Embryonic facial prominence (tissue), 1 donor: ENCODE measurements at regions not wholly inside any gene's neighbourhood (a gene's known extent, or its start where the extent isn't known, plus 50 kb on each side); places are given as distances from the start of the nearest gene placed in this dataset.
"Not testable (repeated sequence)": the region's sequence is repeated elsewhere in the genome, so short reads cannot be mapped to it uniquely, and the experiment has no call there.

Experiments
- DNase-seq: peaks from one replicate; pipeline ENCODE4 v3.0.0-alpha.2; 2016; ENCODE audit errors: extremely low spot score

- DNase-seq = no peak
Observed at GRCh38 chr9:129435988-129436717, 184.7 kb downstream of the C9orf50 start.

GRCh38 chr9:129435291-129435690, 185.6 kb downstream of the C9orf50 start:
- no peak for DNase-seq

GRCh38 chr9:129434187-129434586, 186.7 kb downstream of the C9orf50 start:
- DNase-seq = no peak

GRCh38 chr9:129432297-129433154, 188.4 kb downstream of the C9orf50 start:
- no peak for DNase-seq

GRCh38 chr9:129430940-129431643, 189.8 kb downstream of the C9orf50 start:
- no peak for DNase-seq

GRCh38 chr9:129428864-129429577, 191.9 kb downstream of the C9orf50 start:
- DNase-seq = no peak

- no peak for DNase-seq
Observed at GRCh38 chr9:129427149-129427548, 193.8 kb downstream of the C9orf50 start.

GRCh38 chr9:129423755-129424154, 197.1 kb downstream of the C9orf50 start:
- not testable (repeated sequence) for DNase-seq

GRCh38 chr9:129423216-129423615, 197.7 kb downstream of the C9orf50 start:
- no peak for DNase-seq

GRCh38 chr9:129422843-129423192, 198.1 kb downstream of the C9orf50 start:
- DNase-seq = no peak

- DNase-seq = no peak
Observed at GRCh38 chr9:129422032-129422842, 198.7 kb downstream of the C9orf50 start.

GRCh38 chr9:129421371-129421770, 199.5 kb downstream of the C9orf50 start:
- no peak for DNase-seq

GRCh38 chr9:129420721-129421120, 200.2 kb downstream of the C9orf50 start:
- DNase-seq = no peak

- DNase-seq = no peak
Observed at GRCh38 chr9:129419382-129419899, 201.5 kb downstream of the C9orf50 start.

GRCh38 chr9:129418451-129418850, 202.4 kb downstream of the C9orf50 start:
- no peak for DNase-seq

GRCh38 chr9:129416821-129417539, 203.9 kb downstream of the C9orf50 start:
- DNase-seq = no peak

GRCh38 chr9:129415942-129416651, 204.8 kb downstream of the C9orf50 start:
- no peak for DNase-seq

- peak; percentile 74 for DNase-seq
Observed at GRCh38 chr9:129414993-129415941, 205.6 kb downstream of the C9orf50 start.
